ENCODE measurements at regions not wholly inside any gene's neighbourhood (a gene's known extent, or its start where the extent isn't known, plus 50 kb on each side); places are given as distances from the start of the nearest gene placed in this dataset.

GRCh38 chr7:21300692-21301091 lies 127.2 kb upstream of the SP4 start:
- in situ Hi-C loops (cut with MboI) (no loop called here), intact Hi-C loops (cut with micrococcal nuclease; ENCODE audit: unreplicated experiment) (loop anchor here (5.0 kb wide), 1 partner anchor 127 kb away; the partner anchor contains the start of gene SP4)
- POLR2A ChIA-PET = interaction anchor here (1.3 kb wide), 1 partner anchor 9 kb away, joined by 4 read pairs; no protein-coding TSS in a partner anchor
- Histone ChIP-seq H3K27me3 (replicated peaks in 1 of 2; ENCODE audit: control insufficient read depth in 2 of 2, insufficient read depth in 2 of 2, low read length in 1 of 2) (no peaks in the 10 kb centered on the region), H3K9ac (ENCODE audit: control insufficient read depth, insufficient read depth, low read length) (no peak overlapping the region), H3K9me3 (replicated peaks; ENCODE audit: control insufficient read depth, insufficient read depth, low read length) (no peaks in the 10 kb centered on the region; the same call in 2 of the 3 replicates), H4K20me1 (ENCODE audit: control insufficient read depth, insufficient read depth) (no peaks in the 10 kb centered on the region), H2AFZ (ENCODE audit: control insufficient read depth, low read depth, low read length) (no peak overlapping the region), H3K4me1 (ENCODE audit: control insufficient read depth, insufficient read depth, low read length) (no peaks in the 10 kb centered on the region), H3K79me2 (ENCODE audit: control insufficient read depth, insufficient read depth, low read length) (no peaks in the 10 kb centered on the region), H3K4me2 (ENCODE audit: control insufficient read depth, insufficient read depth) (no peak overlapping the region), H3K27ac (ENCODE audit: control insufficient read depth, insufficient read depth) (no peak overlapping the region), H3K36me3 (ENCODE audit: control insufficient read depth in 2 of 2, insufficient read depth in 2 of 2, low read length in 1 of 2) (no peaks in the 10 kb centered on the region), H3K4me3 (no peak overlapping the region)
- SMC1A ChIA-PET (ENCODE audit: uncharacterized antibody, unreplicated experiment) = no interaction called here
- BruUV-seq (replicated peaks) = no TSS peak
- TF ChIP-seq POU2F2 (IDR thresholded peaks at IDR 0.05; ENCODE audit: borderline replicate concordance, low read depth, low read length) = no peak
- no peak for TF ChIP-seq RB1 (IDR thresholded peaks at IDR 0.05; ENCODE audit: borderline replicate concordance)
- peak; percentile 39 for TF ChIP-seq RAD21 (IDR thresholded peaks at IDR 0.05; ENCODE audit: insufficient read depth, low read depth, low read length)
- TF ChIP-seq PKNOX1 (IDR thresholded peaks at IDR 0.05) = no peak
- no peak for TF ChIP-seq SREBF2 (IDR thresholded peaks at IDR 0.05; ENCODE audit: low read length)
- peak in 1 of 3 experiments; percentile 35; a peak in 1 of 6 replicates for TF ChIP-seq CTCF (IDR thresholded peaks at IDR 0.05 in 2 of 3, conservative IDR thresholded peaks at IDR 0.05 in 1 of 3; ENCODE audit: control insufficient read depth in 2 of 3, extremely low read depth in 1 of 3, insufficient read depth in 1 of 3, low read depth in 3 of 3, low read length in 3 of 3)
- TF ChIP-seq HSF1 (IDR thresholded peaks at IDR 0.05; ENCODE audit: low read depth, low read length) = no peak
- TF ChIP-seq EZH2 (IDR thresholded peaks at IDR 0.05; ENCODE audit: borderline replicate concordance, control insufficient read depth, low read depth, low read length) = no peak
- no peak for TF ChIP-seq YBX1 (IDR thresholded peaks at IDR 0.05)
- WGBS (ENCODE audit: insufficient coverage, insufficient replicate concordance, low lambda C conversion rate, missing lambda C conversion rate) = 50% methylated on average over 2 of the region's 2 CpGs
- CTCF ChIA-PET = no interaction called here
- DNase-seq (ENCODE audit: low read depth, low spot score) = no peak
- peak; percentile 57; the same call in 2 of the 3 replicates for ATAC-seq
- RAD21 ChIA-PET (ENCODE audit: unreplicated experiment) = no interaction called here
- FAIRE-seq = peak; percentile 68
